ENCODE measurements at regions not wholly inside any gene's neighbourhood (a gene's known extent, or its start where the extent isn't known, plus 50 kb on each side); places are given as distances from the start of the nearest gene placed in this dataset.

- Histone ChIP-seq H3F3A (ENCODE audit: control insufficient read depth, insufficient read depth) (no peaks in the 10 kb centered on the region), H3K4me2 (ENCODE audit: low read length) (no peak overlapping the region), H3K9me3 (ENCODE audit: control insufficient read depth, insufficient read depth, low read length) (no peaks in the 10 kb centered on the region), H3K9me2 (replicated peaks; ENCODE audit: control insufficient read depth, low read length) (no peaks in the 10 kb centered on the region), H3K4me3 (ENCODE audit: low read length) (no peak overlapping the region), H3K4me1 (ENCODE audit: control insufficient read depth, low read length) (no peaks in the 10 kb centered on the region), H3K27ac (ENCODE audit: low read depth, low read length) (no peak overlapping the region), H3K27me3 (ENCODE audit: control insufficient read depth, low read length) (no peaks in the 10 kb centered on the region), H4K20me1 (ENCODE audit: control insufficient read depth, insufficient read depth, low read depth, low read length) (no peaks in the 10 kb centered on the region), H3K36me3 (ENCODE audit: control insufficient read depth, low read length) (no peaks in the 10 kb centered on the region), H3K79me2 (ENCODE audit: control insufficient read depth, low read length) (no peaks in the 10 kb centered on the region)
- TF ChIP-seq EZH2phosphoT487 (IDR thresholded peaks at IDR 0.05; ENCODE audit: borderline replicate concordance, low read length) (no peak), CTCF (IDR thresholded peaks at IDR 0.05; ENCODE audit: low read depth, low read length, poor library complexity, severe bottlenecking) (no peak)
These were observed 157.4 kb downstream of the IRX5 start for GRCh38 chr16:55088098-55088497.

- H3F3A ChIP-seq (ENCODE audit: control insufficient read depth, insufficient read depth) = no peaks in the 10 kb centered on the region
- H3K9me2 ChIP-seq (replicated peaks; ENCODE audit: control insufficient read depth, low read length) = no peaks in the 10 kb centered on the region
- no peaks in the 10 kb centered on the region for H3K4me1 ChIP-seq (ENCODE audit: control insufficient read depth, low read length)
- no peaks in the 10 kb centered on the region for H3K36me3 ChIP-seq (ENCODE audit: control insufficient read depth, low read length)
- H3K4me3 ChIP-seq (ENCODE audit: low read length) = no peak overlapping the region
- no peaks in the 10 kb centered on the region for H4K20me1 ChIP-seq (ENCODE audit: control insufficient read depth, insufficient read depth, low read depth, low read length)
- H3K79me2 ChIP-seq (ENCODE audit: control insufficient read depth, low read length) = no peaks in the 10 kb centered on the region
- no peaks in the 10 kb centered on the region for H3K9me3 ChIP-seq (ENCODE audit: control insufficient read depth, insufficient read depth, low read length)
- TF ChIP-seq CTCF (IDR thresholded peaks at IDR 0.05; ENCODE audit: low read depth, low read length, poor library complexity, severe bottlenecking) (no peak), EZH2phosphoT487 (IDR thresholded peaks at IDR 0.05; ENCODE audit: borderline replicate concordance, low read length) (no peak)
- no peaks in the 10 kb centered on the region for H3K27me3 ChIP-seq (ENCODE audit: control insufficient read depth, low read length)
- H3K4me2 ChIP-seq (ENCODE audit: low read length) = no peak overlapping the region
- H3K27ac ChIP-seq (ENCODE audit: low read depth, low read length) = no peak overlapping the region
These were observed 158.9 kb downstream of the IRX5 start for GRCh38 chr16:55089600-55089999.

GRCh38 chr16:55091213-55091870 lies 160.7 kb downstream of the IRX5 start:
- Histone ChIP-seq H3K9me2 (replicated peaks; ENCODE audit: control insufficient read depth, low read length) (no peaks in the 10 kb centered on the region), H3K4me2 (ENCODE audit: low read length) (no peak overlapping the region), H4K20me1 (ENCODE audit: control insufficient read depth, insufficient read depth, low read depth, low read length) (no peaks in the 10 kb centered on the region), H3K4me1 (ENCODE audit: control insufficient read depth, low read length) (no peaks in the 10 kb centered on the region), H3K27me3 (ENCODE audit: control insufficient read depth, low read length) (no peaks in the 10 kb centered on the region), H3K79me2 (ENCODE audit: control insufficient read depth, low read length) (no peaks in the 10 kb centered on the region), H3K9me3 (ENCODE audit: control insufficient read depth, insufficient read depth, low read length) (no peaks in the 10 kb centered on the region), H3F3A (ENCODE audit: control insufficient read depth, insufficient read depth) (no peaks in the 10 kb centered on the region), H3K36me3 (ENCODE audit: control insufficient read depth, low read length) (no peaks in the 10 kb centered on the region), H3K27ac (ENCODE audit: low read depth, low read length) (no peak overlapping the region), H3K4me3 (ENCODE audit: low read length) (no peak overlapping the region)
- TF ChIP-seq CTCF (IDR thresholded peaks at IDR 0.05; ENCODE audit: low read depth, low read length, poor library complexity, severe bottlenecking) = no peak
- TF ChIP-seq EZH2phosphoT487 (IDR thresholded peaks at IDR 0.05; ENCODE audit: borderline replicate concordance, low read length) = no peak

All from DOHH2 (cell line).